HG03457 (cell line): ENCODE measurements at regions not wholly inside any gene's neighbourhood (a gene's known extent, or its start where the extent isn't known, plus 50 kb on each side); places are given as distances from the start of the nearest gene placed in this dataset.
"Not testable (repeated sequence)": the region's sequence is repeated elsewhere in the genome, so short reads cannot be mapped to it uniquely, and the experiment has no call there.

Experiments
- ATAC-seq: cut with Tn5 transposase; IDR thresholded peaks from one replicate; pipeline ENCODE4 v1.9.1; 2021; ENCODE audit warnings: moderate number of reproducible peaks; ENCODE audit not compliant: unreplicated experiment

GRCh38 chr11:116324077-116324476 lies 448.7 kb downstream of the BUD13 start:
- ATAC-seq, result not testable (repeated sequence)

- no peak for ATAC-seq
Measured at GRCh38 chr11:116317212-116317611, 455.6 kb downstream of the BUD13 start.

- no peak for ATAC-seq
Measured at GRCh38 chr11:116314006-116314405, 458.8 kb downstream of the BUD13 start.

GRCh38 chr11:116312570-116313391 lies 460.0 kb downstream of the BUD13 start:
- ATAC-seq, result no peak

DNA sequence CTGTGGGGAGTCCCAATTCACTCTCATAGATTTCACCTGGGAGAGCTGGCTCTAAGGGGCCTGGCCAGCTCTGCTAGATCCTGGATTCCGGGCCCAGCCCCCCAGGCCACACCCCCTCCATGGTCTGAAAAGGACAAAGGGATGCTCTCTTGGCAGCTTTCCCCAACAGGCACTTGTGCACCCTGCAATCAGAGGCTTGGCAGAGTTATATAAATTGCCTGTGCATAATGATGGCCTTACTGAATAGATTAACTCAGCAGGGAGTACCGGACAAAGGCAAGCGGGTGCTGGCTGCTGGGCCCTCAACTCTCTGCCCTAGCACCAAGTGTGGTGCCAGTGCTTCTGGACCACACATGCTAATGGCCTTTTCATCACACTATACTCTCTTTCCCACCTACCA lies 461.6 kb downstream of the BUD13 start:
- no peak for ATAC-seq

- ATAC-seq, result no peak
Measured at GRCh38 chr11:116310698-116311097, 462.1 kb downstream of the BUD13 start.

GRCh38 chr11:116310226-116310625 lies 462.6 kb downstream of the BUD13 start:
- no peak for ATAC-seq

GRCh38 chr11:116309446-116309845 lies 463.3 kb downstream of the BUD13 start:
- no peak for ATAC-seq

DNA sequence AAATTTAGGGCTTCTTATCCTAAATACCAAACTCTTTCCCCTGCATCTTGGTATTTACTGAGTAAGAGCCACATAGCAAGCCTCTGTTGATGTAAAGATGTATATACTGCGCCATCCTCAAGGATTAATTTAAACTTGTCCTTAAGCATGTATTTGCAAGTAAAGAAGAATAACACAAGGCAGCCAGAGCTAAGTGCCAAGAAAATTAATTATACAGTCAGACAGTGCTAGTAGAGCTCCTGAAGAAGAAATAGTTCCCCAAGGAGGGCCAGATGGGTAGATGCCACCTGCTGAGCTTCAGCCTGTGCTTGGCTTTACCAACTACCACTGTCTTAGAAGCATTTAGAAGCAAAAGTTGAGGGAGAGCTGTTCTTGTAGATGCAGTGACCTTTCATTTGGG lies 470.0 kb downstream of the BUD13 start:
- no peak for ATAC-seq

- ATAC-seq, result no peak
Measured at GRCh38 chr11:116301141-116301540, 471.6 kb downstream of the BUD13 start.

DNA sequence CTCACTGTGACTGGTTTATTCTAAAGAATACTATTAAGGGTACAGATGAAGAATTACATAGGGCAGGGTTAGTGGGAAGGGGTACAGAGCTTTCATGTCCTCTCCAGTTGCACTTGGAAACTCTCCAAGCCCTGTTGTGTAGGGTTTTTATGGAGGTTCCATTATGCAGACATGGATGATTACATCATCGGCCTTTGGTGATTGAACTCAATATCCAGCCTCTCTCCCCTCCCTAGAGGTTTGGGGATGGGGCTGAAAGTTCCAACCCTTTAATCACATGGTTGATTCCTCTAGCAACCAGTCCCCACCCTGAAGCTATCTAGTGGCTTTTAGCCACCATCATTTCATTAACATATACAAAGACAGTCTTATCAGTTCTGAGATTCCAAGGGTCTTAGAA lies 472.6 kb downstream of the BUD13 start:
- no peak for ATAC-seq

- no peak for ATAC-seq
Measured at GRCh38 chr11:116294630-116295029, 478.2 kb downstream of the BUD13 start.

DNA sequence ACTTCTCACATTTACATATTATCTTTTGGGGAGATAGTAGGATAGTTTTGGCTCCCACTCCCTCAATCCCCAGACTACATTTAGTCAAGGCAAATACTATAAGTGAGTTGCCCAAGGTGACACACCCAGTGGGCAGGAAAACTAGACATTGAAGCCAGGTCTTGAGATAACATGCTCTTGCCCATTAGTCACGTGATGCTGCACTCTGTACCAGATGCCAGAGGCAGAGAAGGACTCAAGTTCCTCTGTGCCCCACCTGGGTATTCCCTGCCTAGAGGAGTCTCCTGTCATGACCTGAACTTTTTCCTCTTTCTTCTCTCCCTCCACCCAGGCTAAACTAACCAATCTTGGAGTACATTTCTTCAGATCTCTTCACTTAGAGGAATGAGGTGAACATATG lies 484.9 kb downstream of the BUD13 start:
- ATAC-seq, result no peak

DNA sequence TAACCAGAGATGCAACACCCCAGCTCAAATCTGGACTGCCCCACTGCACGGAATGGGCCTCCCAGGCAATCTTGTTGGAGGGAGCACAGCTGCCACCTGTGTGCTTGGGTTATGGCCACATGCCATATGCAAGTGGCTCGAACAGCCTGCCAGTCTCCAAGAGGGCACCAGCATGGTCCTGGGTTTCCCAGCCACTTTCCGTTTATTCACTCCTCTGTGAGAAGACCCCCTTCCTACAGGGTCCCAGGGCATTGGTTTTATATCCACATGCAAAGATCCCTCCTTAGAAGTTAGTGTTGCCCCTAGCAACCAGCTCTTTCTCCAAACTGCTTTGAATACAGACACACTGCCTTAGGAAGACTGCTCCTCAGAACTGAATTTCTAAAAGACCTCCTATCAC lies 487.8 kb downstream of the BUD13 start:
- ATAC-seq, result no peak

DNA sequence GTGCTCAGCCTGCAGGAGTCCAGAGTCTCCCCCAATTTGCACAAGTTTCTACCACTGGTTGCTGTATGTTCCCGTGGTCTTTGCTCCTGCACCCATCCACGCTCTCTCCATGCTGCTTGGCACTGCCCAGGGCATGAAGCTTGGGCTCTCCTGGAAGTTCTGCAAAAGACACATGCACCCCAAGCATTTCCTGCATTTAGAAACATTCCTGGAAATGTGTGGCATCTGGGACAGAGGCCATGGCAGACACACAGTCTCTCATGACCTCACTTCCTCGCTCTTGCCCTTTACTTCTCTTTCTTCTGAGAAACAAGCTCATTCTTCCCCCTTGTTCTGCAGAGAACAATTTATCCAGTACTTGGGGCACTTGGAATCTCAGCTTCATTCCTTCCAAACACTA lies 489.5 kb downstream of the BUD13 start:
- no peak for ATAC-seq

DNA sequence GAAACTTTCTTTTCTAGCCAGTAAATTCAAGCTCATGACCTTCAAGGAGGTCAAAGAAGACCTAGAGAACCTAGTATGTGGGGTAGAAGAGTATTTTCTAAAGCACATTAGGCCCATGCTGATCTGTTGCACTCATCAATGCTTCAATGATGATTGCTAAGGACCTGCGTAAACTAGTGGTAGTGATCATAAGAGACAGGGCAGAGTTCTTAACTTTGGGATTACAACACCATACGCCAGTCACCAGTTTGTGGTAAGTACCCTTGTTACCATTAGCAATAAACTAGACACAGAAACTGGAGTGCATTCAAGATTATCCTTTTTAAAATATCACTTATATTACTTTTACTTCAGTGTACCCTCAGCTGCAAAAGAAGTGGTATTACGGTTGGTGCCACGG lies 490.3 kb downstream of the BUD13 start:
- no peak for ATAC-seq

- ATAC-seq, result no peak
Measured at GRCh38 chr11:116281173-116282160, 491.3 kb downstream of the BUD13 start.

DNA sequence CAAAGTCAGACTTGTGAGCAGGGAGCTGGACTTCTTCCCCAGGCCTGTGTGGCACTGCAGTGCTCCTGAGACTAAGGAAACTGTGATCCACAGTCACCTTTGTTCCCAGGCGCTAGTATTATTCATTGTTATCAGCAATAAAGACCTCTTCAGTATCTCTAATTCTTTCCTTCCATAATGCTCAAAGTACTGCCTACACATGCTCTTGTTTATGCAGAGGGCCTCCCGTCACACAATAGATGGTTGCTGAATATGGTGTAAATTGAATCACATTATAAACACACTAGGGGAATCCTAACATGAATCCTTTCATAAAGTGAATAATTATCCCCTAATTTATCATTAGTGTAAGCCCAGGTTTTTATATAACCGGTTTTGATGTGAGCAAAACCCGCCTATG lies 493.3 kb downstream of the BUD13 start:
- no peak for ATAC-seq

- no peak for ATAC-seq
Measured at GRCh38 chr11:116278076-116278475, 494.7 kb downstream of the BUD13 start.

GRCh38 chr11:116276051-116277044 lies 496.4 kb downstream of the BUD13 start:
- peak; percentile 59 for ATAC-seq

DNA sequence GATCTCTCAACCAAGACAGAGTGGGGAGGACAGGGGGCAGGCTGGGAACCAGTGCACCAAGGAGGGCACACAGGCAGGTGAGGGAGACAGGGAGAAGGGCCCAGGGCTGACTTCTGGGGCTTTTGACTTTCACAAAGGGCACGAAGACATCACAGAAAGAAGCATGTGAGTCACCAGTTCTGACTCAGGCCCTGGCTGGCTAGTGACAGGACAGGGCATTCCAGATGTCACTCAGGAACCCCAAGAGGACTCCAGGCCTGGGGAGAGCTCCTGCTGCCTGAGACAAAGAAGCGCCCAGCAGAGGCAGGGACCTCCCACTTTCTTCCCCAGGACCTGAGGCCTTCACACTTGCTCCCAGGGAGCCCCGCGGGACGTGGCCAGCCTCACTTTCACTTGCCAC lies 497.2 kb downstream of the BUD13 start:
- ATAC-seq, result no peak
